Right kidney (tissue), 1 donor: ENCODE measurements at regions not wholly inside any gene's neighbourhood (a gene's known extent, or its start where the extent isn't known, plus 50 kb on each side); places are given as distances from the start of the nearest gene placed in this dataset.

ENCODE experiments used
- DNase-seq: peaks from one replicate; pipeline ENCODE4 v3.0.0-alpha.2; 2016

- no peak for DNase-seq
Measured at GRCh38 chr10:10941127-10941730, 76.4 kb upstream of the CELF2 start.

- DNase-seq: no peak
Measured at GRCh38 chr10:10942441-10942840, 75.2 kb upstream of the CELF2 start.

- DNase-seq: no peak
Measured at GRCh38 chr10:10946081-10946480, 71.6 kb upstream of the CELF2 start.

GRCh38 chr10:10946801-10947200 is 70.9 kb upstream of the CELF2 start:
- DNase-seq: no peak

GRCh38 chr10:10951675-10952074 is 66.0 kb upstream of the CELF2 start:
- no peak for DNase-seq

- DNase-seq: no peak
Measured at GRCh38 chr10:10952800-10953199, 64.9 kb upstream of the CELF2 start.

- no peak for DNase-seq
Measured at GRCh38 chr10:10956681-10957542, 60.8 kb upstream of the CELF2 start.

- no peak for DNase-seq
Measured at GRCh38 chr10:10958041-10958440, 59.6 kb upstream of the CELF2 start.

- DNase-seq: no peak
Measured at GRCh38 chr10:10959666-10960065, 58.0 kb upstream of the CELF2 start.

- no peak for DNase-seq
Measured at GRCh38 chr10:10960534-10960933, 57.1 kb upstream of the CELF2 start.

- no peak for DNase-seq
Measured at GRCh38 chr10:10961072-10961471, 56.6 kb upstream of the CELF2 start.

GRCh38 chr10:10967029-10967428 is 50.6 kb upstream of the CELF2 start:
- no peak for DNase-seq

GRCh38 chr10:10967581-10968256 is 50.0 kb upstream of the CELF2 start:
- no peak for DNase-seq
